H9 (cell line): ENCODE measurements at regions not wholly inside any gene's neighbourhood (a gene's known extent, or its start where the extent isn't known, plus 50 kb on each side); places are given as distances from the start of the nearest gene placed in this dataset.

Source experiments
- DNase-seq: peaks from one replicate; pipeline ENCODE4 v3.0.0-alpha.2; 2017
- H2AFZ ChIP-seq: one replicate; pipeline ENCODE4 v1.6.1; 2013; ENCODE audit warnings: mild to moderate bottlenecking, low read length, control low read depth, moderate library complexity
- H2AK5ac ChIP-seq: 2 replicates; pipeline ENCODE4 v1.6.1; 2013; ENCODE audit warnings: low read length, control low read depth, mixed read lengths; ENCODE audit not compliant: insufficient read length
- H2BK120ac ChIP-seq: one replicate; pipeline ENCODE4 v1.6.1; 2013; ENCODE audit warnings: low read depth, mild to moderate bottlenecking, low read length, control low read depth, inconsistent platforms; ENCODE audit not compliant: poor library complexity, severe bottlenecking
- H2BK12ac ChIP-seq: 2 replicates; pipeline ENCODE4 v1.6.1; 2013; ENCODE audit warnings: low read length, control low read depth, mixed read lengths, low read depth; ENCODE audit not compliant: insufficient read length
- H2BK15ac ChIP-seq: 2 replicates; pipeline ENCODE4 v1.6.1; 2013; ENCODE audit warnings: low read depth, low read length, control low read depth
- H2BK20ac ChIP-seq: one replicate; pipeline ENCODE4 v1.6.1; 2013; ENCODE audit warnings: low read depth, mild to moderate bottlenecking, low read length, control low read depth, inconsistent platforms; ENCODE audit not compliant: poor library complexity, severe bottlenecking
- H2BK5ac ChIP-seq: 2 replicates; pipeline ENCODE4 v1.6.1; 2013; ENCODE audit warnings: low read length, control low read depth, mixed read lengths; ENCODE audit not compliant: insufficient read length
- H3K14ac ChIP-seq: 2 replicates; pipeline ENCODE4 v1.6.1; 2013; ENCODE audit warnings: low read length, control low read depth; ENCODE audit not compliant: insufficient read depth
- H3K18ac ChIP-seq: 2 replicates; pipeline ENCODE4 v1.6.1; 2013; ENCODE audit warnings: low read depth, mild to moderate bottlenecking, mixed read lengths, low read length, control low read depth; ENCODE audit not compliant: insufficient read length
- H3K23ac ChIP-seq: 2 replicates; pipeline ENCODE4 v1.6.1; 2013; ENCODE audit warnings: low read length, control low read depth, mixed read lengths, low read depth; ENCODE audit not compliant: insufficient read length
- H3K23me2 ChIP-seq: 2 replicates; pipeline ENCODE4 v1.6.1; 2013; ENCODE audit warnings: low read depth, mild to moderate bottlenecking, mixed read lengths, low read length, control low read depth; ENCODE audit not compliant: insufficient read length, poor library complexity, severe bottlenecking
- H3K27ac ChIP-seq: 2 replicates; pipeline ENCODE4 v1.5.1; 2013; ENCODE audit warnings: low read length, control low read depth, mixed read lengths, low read depth; ENCODE audit not compliant: insufficient read length
- H3K27me3 ChIP-seq: 2 replicates; pipeline ENCODE4 v1.6.1; 2013; ENCODE audit warnings: low read length, control low read depth, inconsistent platforms; ENCODE audit not compliant: insufficient read depth
- H3K4ac ChIP-seq: 2 replicates; pipeline ENCODE4 v1.6.1; 2013; ENCODE audit warnings: low read depth, mild to moderate bottlenecking, control low read depth, inconsistent platforms, low read length, moderate library complexity
- H3K4me1 ChIP-seq: 2 replicates; pipeline ENCODE4 v1.6.1; 2013; ENCODE audit warnings: low read length, control low read depth, inconsistent platforms; ENCODE audit not compliant: insufficient read depth
- H3K4me2 ChIP-seq: 2 replicates; pipeline ENCODE4 v1.6.1; 2013; ENCODE audit warnings: low read length, control low read depth, mixed read lengths; ENCODE audit not compliant: insufficient read length, insufficient read depth
- H3K56ac ChIP-seq: 2 replicates; pipeline ENCODE4 v1.6.1; 2013; ENCODE audit warnings: low read depth, mild to moderate bottlenecking, mixed read lengths, low read length, control low read depth; ENCODE audit not compliant: insufficient read length
- H3K79me1 ChIP-seq: 2 replicates; pipeline ENCODE4 v1.6.1; 2013; ENCODE audit warnings: low read depth, mild to moderate bottlenecking, moderate library complexity, low read length, control low read depth, inconsistent platforms; ENCODE audit not compliant: insufficient read depth, poor library complexity, severe bottlenecking
- H3K79me2 ChIP-seq: 2 replicates; pipeline ENCODE4 v1.6.1; 2013; ENCODE audit warnings: low read length, control low read depth, inconsistent platforms; ENCODE audit not compliant: insufficient read depth
- H3K9ac ChIP-seq: 2 replicates; pipeline ENCODE4 v1.6.1; 2013; ENCODE audit warnings: low read length, control low read depth, mixed read lengths; ENCODE audit not compliant: insufficient read length; ENCODE audit errors: extremely low read depth
- H3K9me3 ChIP-seq: one replicate; pipeline ENCODE4 v1.6.1; 2013; ENCODE audit warnings: low read depth, low read length, inconsistent platforms; ENCODE audit not compliant: control insufficient read depth
- H3T11ph ChIP-seq: one replicate; pipeline ENCODE4 v1.6.1; 2013; ENCODE audit warnings: mild to moderate bottlenecking, low read length, control low read depth, inconsistent platforms
- H4K20me1 ChIP-seq: one replicate; pipeline ENCODE4 v1.6.1; 2013; ENCODE audit not compliant: control insufficient read depth, insufficient read length, insufficient read depth
- H4K5ac ChIP-seq: 2 replicates; pipeline ENCODE4 v1.6.1; 2013; ENCODE audit warnings: low read depth, mild to moderate bottlenecking, mixed read lengths, low read length, control low read depth; ENCODE audit not compliant: insufficient read length
- H4K8ac ChIP-seq: replicated peaks from 2 replicates; pipeline ENCODE4 v1.6.1; 2013; ENCODE audit warnings: low read length, control low read depth, mixed read lengths, low read depth; ENCODE audit not compliant: insufficient read length
- H4K91ac ChIP-seq: 2 replicates; pipeline ENCODE4 v1.6.1; 2013; ENCODE audit warnings: low read depth, mild to moderate bottlenecking, moderate library complexity, mixed read lengths, low read length, control low read depth; ENCODE audit not compliant: insufficient read length
- H3K27ac Mint-ChIP-seq, 3 experiments: 2 replicates in 2 of 3; 3 replicates in 1 of 3; pipeline ENCODE4 v1.8.0; 2020 to 2021; ENCODE audit warnings: mixed read lengths in 3 of 3, mild to moderate bottlenecking in 1 of 3, moderate library complexity in 1 of 3
- H3K27me3 Mint-ChIP-seq: 2 replicates; pipeline ENCODE4 v1.8.0; 2021; ENCODE audit warnings: low read depth, mild to moderate bottlenecking, moderate library complexity, mixed read lengths
- H3K36me3 Mint-ChIP-seq, 3 experiments: 2 replicates in 2 of 3; 3 replicates in 1 of 3; pipeline ENCODE4 v1.8.0; 2020 to 2021; ENCODE audit warnings: low read depth in 3 of 3, mixed read lengths in 3 of 3; ENCODE audit not compliant: insufficient read depth in 1 of 3
- H3K4me1 Mint-ChIP-seq, 2 experiments: 2 replicates each; pipeline ENCODE4 v1.8.0; 2020; ENCODE audit warnings: mixed read lengths in 2 of 2
- H3K4me3 Mint-ChIP-seq, 2 experiments: 2 replicates in 1 of 2; 3 replicates in 1 of 2; pipeline ENCODE4 v1.8.0; 2020 to 2021; ENCODE audit warnings: mild to moderate bottlenecking in 2 of 2, mixed read lengths in 2 of 2, moderate library complexity in 1 of 2
- H3K9me3 Mint-ChIP-seq, 2 experiments: 2 replicates in 1 of 2; 3 replicates in 1 of 2; pipeline ENCODE4 v1.8.0; 2020; ENCODE audit warnings: mild to moderate bottlenecking in 2 of 2, mixed read lengths in 2 of 2, moderate library complexity in 1 of 2
- WGBS: extraction: QIAGEN DNeasy Blood & Tissue Kit; methylation state at CpG from one replicate; pipeline ENCODE4 v1.1.7; 2013; ENCODE audit warnings: missing lambda C conversion rate, low lambda C conversion rate, mixed read lengths; ENCODE audit not compliant: insufficient read length; ENCODE audit errors: extremely low coverage; 5-methylcytosine and 5-hydroxymethylcytosine counted together
- TF ChIP-seq, protein P1 (sequence below): fragments of 200-600 bp; sonication (generic); conservative IDR thresholded peaks from 3 replicates; pipeline ENCODE4 v1.8.0; 2021; ENCODE audit warnings: antibody characterized with exemption, mild to moderate bottlenecking

GRCh38 chr5:2194949-2195348 lies 312.2 kb upstream of the IRX4 start:
- Histone ChIP-seq H3K18ac (no peak overlapping the region), H3K27ac (no peak overlapping the region), H2AK5ac (no peak overlapping the region), H3K23ac (no peak overlapping the region), H2BK5ac (no peak overlapping the region), H2BK15ac (no peak overlapping the region), H2BK12ac (no peak overlapping the region), H3K23me2 (no peaks in the 10 kb centered on the region), H3K79me1 (no peaks in the 10 kb centered on the region), H3K27me3 (no peaks in the 10 kb centered on the region), H3K9ac (no peak overlapping the region), H4K20me1 (no peaks in the 10 kb centered on the region), H3K9me3 (peaks cover 5% of the 10 kb centered on the region), H4K5ac (no peak overlapping the region), H3K56ac (no peak overlapping the region), H3K14ac (no peak overlapping the region), H3T11ph (no peak overlapping the region), H3K4ac (no peak overlapping the region), H3K4me1 (no peaks in the 10 kb centered on the region), H4K91ac (no peak overlapping the region), H3K4me2 (no peak overlapping the region), H4K8ac (no peak overlapping the region), H2BK120ac (no peak overlapping the region), H2AFZ (no peak overlapping the region), H3K79me2 (no peaks in the 10 kb centered on the region), H2BK20ac (no peak overlapping the region)
- TF ChIP-seq, protein P1, sequence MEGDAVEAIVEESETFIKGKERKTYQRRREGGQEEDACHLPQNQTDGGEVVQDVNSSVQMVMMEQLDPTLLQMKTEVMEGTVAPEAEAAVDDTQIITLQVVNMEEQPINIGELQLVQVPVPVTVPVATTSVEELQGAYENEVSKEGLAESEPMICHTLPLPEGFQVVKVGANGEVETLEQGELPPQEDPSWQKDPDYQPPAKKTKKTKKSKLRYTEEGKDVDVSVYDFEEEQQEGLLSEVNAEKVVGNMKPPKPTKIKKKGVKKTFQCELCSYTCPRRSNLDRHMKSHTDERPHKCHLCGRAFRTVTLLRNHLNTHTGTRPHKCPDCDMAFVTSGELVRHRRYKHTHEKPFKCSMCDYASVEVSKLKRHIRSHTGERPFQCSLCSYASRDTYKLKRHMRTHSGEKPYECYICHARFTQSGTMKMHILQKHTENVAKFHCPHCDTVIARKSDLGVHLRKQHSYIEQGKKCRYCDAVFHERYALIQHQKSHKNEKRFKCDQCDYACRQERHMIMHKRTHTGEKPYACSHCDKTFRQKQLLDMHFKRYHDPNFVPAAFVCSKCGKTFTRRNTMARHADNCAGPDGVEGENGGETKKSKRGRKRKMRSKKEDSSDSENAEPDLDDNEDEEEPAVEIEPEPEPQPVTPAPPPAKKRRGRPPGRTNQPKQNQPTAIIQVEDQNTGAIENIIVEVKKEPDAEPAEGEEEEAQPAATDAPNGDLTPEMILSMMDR = no peak
- no peak overlapping the region for H3K4me3 Mint-ChIP-seq
- H3K27ac Mint-ChIP-seq = no peak overlapping the region
- no CpG with 5 or more reads among the region's 2 CpGs for WGBS
- no peaks in the 10 kb centered on the region for H3K4me1 Mint-ChIP-seq
- peaks cover 1 to 9% (median 9%) of the 10 kb centered on the region in 3 experiments; a peak in 6 of 7 replicates for H3K36me3 Mint-ChIP-seq
- peaks cover 14 to 18% of the 10 kb centered on the region in 2 experiments; a peak in 4 of 5 replicates for H3K9me3 Mint-ChIP-seq
- no peak for DNase-seq
- H3K27me3 Mint-ChIP-seq = peaks cover 9% of the 10 kb centered on the region
